ENCODE measurements at regions not wholly inside any gene's neighbourhood (a gene's known extent, or its start where the extent isn't known, plus 50 kb on each side); places are given as distances from the start of the nearest gene placed in this dataset.

GRCh38 chr7:35416568-35416967 is 162.7 kb upstream of the TBX20 start:
- TF ChIP-seq, protein P1, sequence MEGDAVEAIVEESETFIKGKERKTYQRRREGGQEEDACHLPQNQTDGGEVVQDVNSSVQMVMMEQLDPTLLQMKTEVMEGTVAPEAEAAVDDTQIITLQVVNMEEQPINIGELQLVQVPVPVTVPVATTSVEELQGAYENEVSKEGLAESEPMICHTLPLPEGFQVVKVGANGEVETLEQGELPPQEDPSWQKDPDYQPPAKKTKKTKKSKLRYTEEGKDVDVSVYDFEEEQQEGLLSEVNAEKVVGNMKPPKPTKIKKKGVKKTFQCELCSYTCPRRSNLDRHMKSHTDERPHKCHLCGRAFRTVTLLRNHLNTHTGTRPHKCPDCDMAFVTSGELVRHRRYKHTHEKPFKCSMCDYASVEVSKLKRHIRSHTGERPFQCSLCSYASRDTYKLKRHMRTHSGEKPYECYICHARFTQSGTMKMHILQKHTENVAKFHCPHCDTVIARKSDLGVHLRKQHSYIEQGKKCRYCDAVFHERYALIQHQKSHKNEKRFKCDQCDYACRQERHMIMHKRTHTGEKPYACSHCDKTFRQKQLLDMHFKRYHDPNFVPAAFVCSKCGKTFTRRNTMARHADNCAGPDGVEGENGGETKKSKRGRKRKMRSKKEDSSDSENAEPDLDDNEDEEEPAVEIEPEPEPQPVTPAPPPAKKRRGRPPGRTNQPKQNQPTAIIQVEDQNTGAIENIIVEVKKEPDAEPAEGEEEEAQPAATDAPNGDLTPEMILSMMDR (IDR thresholded peaks at IDR 0.05) = no peak
- TF ChIP-seq EP300 (IDR thresholded peaks at IDR 0.05) (no peak), POLR2A (IDR thresholded peaks at IDR 0.05) (no peak)
